GM12874 (cell line): ENCODE measurements at regions not wholly inside any gene's neighbourhood (a gene's known extent, or its start where the extent isn't known, plus 50 kb on each side); places are given as distances from the start of the nearest gene placed in this dataset.

Source experiments
- TF ChIP-seq, protein P1 (sequence below): IDR thresholded peaks from 2 replicates; pipeline ENCODE4 v1.5.1; 2011; ENCODE audit warnings: low read depth, mild to moderate bottlenecking, control low read depth, low read length, moderate library complexity; ENCODE audit not compliant: insufficient read depth

DNA sequence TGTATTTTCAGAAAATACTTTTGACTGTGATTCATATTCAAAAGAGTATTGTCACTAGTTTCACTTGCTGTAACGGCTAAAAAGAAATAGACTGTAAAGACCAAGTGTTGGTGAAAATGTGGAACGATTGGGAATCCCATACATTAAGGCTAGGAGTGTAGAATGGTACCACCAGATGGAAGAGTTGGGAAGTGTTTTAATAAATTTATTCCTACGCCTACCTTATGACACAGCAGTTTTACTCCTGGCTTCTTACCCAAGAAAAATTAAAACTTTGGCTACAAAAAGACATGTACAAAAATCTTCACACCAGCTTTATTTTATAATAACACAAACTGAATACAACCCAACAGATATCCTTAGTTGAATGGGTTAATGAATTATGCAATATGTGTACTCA, 256.2 kb downstream of the TAF11L14 start:
- TF ChIP-seq, protein P1, sequence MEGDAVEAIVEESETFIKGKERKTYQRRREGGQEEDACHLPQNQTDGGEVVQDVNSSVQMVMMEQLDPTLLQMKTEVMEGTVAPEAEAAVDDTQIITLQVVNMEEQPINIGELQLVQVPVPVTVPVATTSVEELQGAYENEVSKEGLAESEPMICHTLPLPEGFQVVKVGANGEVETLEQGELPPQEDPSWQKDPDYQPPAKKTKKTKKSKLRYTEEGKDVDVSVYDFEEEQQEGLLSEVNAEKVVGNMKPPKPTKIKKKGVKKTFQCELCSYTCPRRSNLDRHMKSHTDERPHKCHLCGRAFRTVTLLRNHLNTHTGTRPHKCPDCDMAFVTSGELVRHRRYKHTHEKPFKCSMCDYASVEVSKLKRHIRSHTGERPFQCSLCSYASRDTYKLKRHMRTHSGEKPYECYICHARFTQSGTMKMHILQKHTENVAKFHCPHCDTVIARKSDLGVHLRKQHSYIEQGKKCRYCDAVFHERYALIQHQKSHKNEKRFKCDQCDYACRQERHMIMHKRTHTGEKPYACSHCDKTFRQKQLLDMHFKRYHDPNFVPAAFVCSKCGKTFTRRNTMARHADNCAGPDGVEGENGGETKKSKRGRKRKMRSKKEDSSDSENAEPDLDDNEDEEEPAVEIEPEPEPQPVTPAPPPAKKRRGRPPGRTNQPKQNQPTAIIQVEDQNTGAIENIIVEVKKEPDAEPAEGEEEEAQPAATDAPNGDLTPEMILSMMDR, result no peak

DNA sequence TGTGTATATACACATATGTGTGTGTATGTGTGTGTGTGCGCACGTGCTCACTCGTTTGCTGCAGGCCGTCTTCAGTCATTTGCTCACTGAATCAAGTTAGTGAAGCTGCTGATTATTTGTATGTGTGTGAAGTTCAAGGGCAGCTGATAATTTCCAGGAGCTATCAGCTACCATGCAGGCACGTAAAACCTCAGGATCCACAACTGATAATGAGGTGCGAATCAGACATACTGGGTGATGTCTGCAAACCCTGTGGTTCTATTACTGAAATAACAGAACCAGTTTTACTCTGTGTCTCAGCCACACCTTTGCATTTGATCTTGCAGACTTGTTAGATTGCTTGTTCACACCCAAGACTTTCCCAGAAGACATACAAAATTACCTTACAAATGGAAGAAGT, 257.6 kb downstream of the TAF11L14 start:
- TF ChIP-seq, protein P1, result no peak

DNA sequence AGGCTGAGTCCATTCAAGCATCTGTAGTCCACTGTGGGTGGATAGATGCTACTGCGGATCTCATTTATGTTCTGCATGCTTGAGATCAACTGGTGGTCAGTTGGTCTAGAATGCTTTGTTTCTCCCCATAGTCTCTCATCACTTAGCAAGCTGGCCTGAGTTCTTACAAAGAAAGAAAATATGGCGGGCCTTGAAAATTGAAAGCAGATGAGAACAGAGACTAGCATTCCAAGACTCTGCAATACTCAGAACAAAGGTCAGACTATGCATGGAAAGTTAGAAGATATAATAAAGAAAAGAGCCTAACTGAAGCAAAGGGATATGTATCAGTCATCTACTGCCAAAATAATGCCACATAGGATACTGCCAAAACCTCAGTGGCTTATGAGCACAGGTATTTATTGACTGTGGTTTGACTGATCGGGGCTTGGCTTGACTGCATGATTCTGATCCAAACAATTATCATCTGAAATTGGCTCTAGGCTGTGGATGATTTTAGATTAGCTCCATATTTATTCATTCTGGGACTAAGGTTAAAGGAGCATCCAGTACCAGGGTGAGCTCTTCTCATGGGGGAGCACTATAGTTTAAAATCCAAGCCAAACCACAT, 258.9 kb downstream of the TAF11L14 start:
- TF ChIP-seq, protein P1, result no peak

DNA sequence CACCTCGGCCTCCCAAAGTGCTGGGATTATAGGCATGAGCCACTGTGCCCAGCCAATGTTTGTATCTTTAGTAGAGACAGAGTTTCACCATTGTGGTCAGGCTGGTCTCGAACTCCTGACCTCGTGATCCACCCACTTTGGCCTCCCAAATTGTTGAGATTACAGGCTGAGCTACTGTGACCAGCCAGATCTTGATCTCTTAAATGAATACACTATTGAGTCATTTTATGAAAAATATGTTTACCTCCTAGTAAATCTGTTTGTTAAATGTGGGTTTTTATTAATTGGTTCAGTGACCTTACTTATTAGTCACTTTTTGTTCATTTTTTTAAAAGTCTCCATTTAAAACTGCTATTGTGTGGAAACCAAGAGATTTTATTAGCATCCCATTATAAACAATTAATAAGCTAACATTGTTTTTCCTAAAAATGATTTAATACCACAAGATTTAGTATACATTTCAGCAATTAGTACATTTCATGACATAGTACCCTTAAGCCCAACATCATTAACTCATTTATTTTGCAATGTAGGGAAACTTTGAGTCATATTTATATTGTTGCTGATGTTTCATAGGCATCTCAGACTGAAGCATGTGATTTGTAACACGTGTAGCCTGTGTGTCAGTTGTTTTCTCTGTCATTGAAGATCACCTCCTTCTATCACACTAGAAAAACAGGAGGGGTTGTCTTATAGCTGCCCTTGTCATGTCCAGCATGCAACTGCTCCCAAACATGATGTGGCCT, 261.2 kb downstream of the TAF11L14 start:
- TF ChIP-seq, protein P1, result no peak

DNA sequence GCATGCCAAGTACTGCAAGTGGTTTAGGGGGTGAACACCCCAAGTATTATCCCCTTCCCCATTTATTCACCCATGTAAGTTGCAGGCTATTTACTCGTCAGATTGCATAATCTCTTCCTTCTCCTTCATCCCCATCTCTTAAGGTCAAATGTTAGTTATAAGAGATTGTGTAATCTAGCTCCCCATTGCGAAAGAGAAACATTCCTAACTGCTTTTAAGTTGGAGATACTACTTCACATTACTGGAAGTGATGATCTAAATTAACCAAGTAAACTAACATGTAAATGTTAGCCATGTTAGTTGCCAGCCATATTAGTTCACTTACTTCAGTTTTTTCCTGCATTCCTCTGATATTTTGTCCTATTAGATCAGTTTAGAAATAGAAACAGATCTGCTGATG, 262.3 kb downstream of the TAF11L14 start:
- TF ChIP-seq, protein P1, result no peak

DNA sequence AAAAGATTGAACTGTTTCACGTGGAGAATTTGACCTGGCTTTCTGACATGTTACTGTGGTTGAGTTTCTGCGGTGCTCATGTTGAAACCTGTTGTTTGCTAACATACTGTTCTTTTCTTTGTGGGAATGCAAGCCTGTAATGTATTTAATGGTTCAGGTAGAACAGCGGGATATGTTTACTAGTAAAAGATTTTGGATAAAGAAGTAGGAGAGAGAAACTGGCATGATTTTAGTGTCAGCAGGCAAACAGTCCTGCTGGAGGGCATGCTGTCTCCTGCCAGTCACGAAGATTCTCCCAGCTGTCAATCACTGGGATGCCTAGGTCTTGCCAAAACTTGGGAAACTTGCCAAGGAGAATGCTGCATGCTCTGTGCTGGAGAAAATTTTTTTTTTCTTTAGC, 263.5 kb downstream of the TAF11L14 start:
- TF ChIP-seq, protein P1, result no peak

DNA sequence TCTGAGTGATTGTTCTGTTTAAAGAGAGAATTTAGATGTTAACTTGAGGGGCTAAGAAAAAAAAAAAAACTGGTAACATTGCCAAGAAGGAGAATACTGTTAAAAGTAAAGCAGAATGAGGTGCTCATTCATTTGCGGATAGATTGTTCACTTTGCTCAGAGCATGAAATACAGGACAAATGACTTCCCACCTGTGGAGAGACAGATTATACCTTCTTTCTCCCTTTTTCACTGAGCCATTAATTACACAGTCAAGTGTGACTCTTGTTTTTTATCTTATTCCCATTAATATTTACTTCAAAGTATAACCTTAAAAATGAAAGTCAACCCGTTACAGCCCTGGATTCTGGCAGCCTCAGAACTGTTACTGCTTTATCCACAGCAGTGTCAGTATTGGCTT, 264.5 kb downstream of the TAF11L14 start:
- TF ChIP-seq, protein P1, result no peak
